NCI-H2196 (cell line): ENCODE measurements at regions not wholly inside any gene's neighbourhood (a gene's known extent, or its start where the extent isn't known, plus 50 kb on each side); places are given as distances from the start of the nearest gene placed in this dataset.
"Not testable (repeated sequence)": the region's sequence is repeated elsewhere in the genome, so short reads cannot be mapped to it uniquely, and the experiment has no call there.

ENCODE experiments used
- DNase-seq: peaks from one replicate; lab custom pipeline; 2025; ENCODE audit not compliant: unreplicated experiment; lab: John Stamatoyannopoulos, UW

DNA sequence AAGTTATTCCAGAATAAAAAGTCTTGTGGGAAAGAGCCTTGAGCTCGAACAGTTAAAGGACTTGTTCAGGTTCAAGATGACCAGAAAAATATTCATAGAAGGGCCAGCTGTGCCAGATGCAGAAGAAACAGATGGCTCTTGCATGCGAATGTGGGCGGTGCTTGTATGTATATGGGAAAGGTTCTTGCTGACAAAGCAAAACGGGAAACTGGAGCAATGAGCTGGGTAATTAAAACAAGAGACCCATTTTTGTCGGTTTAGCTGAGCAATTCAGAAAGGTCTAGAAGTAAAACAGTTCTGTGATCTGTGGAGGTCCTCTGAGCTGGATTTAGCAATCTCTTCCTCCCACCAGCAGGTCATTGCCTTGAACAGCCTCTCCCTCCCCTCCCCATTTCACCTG, 107.2 kb upstream of the MARK1 start:
- no peak for DNase-seq

DNA sequence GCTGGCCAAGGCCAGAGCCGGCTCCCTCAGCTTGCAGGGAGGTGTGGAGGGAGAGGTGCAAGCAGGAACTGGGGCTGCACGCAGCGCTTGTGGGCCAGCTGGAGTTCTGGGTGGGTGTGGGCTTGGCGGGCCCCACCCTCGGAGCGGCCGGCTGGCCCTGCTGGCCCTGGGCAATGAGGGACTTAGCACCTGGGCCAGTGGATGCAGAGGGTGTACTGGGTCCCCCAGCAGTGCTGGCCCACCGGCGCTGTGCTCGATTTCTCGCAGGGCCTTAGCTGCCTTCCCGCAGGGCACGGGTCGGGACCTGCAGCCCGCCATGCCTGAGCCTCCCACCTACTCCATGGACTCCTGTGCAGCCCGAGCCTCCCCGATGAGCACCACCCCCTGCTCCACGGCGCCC, 115.6 kb upstream of the MARK1 start:
- DNase-seq: not testable (repeated sequence)

DNA sequence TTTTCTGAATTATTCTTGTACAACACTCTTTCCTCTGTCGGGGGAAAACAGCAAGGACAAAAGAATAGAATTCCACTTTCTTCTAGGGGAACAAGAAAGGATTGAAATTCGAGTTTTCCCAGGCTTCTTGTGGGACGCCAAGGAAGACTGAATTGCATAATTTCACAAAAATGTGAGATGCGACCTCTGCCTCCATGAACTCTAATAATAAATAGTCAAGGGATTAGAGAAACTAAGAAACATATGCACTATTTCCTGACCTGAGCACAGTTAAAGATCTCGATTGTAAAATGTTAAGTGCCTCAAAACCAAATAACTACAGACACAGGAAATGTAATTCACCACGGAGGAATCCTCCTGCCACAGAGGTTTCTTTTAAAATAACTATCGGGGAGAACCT, 117.3 kb upstream of the MARK1 start:
- no peak for DNase-seq

DNA sequence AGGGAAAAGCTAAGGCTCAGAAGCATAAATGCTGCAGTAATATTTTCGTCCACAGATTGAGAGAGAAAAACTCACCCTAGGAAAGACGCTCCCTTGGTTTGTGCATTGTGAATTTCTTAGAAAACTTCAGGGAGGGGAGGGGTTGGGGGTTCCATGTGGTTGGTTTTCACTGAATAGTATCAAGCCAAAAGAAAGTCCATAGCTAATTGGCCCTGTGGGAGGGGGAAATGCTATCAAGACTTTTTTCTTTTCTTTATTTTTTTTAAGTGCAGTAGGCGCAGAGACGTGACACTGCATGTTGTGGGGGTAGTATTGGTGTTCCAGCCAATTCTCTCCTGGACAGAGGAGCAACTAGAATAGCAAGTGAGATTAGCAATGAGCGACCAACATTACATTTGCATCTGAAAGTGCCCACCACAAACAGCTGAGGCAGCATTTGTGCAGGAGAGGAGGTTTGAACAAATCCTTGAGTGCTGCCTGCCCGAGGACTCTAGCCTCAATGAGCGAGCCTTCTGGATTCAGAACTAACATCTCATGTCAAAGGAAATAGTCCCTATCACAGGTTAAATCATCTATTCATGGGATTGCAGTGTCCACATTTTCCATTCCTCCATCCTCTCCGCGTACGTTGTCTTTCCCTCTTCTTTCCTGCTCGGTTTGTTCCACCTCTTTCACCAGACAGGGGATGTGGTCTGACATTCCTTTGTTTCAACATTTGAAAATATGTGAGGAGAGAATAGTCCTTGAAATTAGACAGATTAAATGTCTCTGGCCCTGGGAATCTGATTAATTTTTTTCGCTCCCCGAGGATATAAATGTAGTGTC, 118.0 kb upstream of the MARK1 start:
- no peak for DNase-seq

DNA sequence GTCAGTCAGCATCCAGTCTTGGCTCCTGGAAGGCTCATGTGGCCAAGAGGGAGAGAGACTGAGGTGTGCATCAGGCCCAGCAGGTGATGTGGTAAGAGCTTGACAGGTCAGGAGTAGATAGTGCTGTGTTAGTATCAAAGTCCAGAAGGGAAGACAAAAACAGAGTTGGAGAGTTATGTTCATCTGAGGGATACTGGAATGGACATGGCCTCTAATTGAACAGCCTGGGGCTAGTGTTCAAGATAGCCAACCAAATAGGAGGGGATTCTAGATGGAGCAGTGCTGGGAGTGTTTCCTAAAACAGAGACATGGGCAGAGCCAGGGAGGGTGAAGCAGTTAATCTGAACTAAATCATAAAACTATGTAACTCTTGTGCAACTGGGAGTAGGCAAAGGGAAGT, 120.7 kb upstream of the MARK1 start:
- no peak for DNase-seq

DNA sequence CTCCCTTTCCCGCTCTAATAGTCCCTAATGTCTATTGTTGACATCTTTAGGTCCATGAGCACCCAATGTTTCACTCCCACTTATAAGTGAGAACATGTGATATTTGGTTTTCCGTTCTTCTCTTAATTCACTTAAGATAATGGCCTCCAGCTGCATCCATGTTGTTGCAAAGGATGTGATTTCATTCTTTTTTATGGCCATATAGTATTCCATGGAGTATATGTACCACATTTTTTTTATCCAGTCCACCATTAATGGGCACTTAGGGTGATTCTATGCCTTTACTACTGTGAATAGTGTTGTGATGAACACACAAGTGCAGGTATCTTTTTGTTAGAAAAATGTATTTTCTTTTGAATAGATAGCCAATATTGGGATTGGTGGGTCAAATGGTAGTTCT, 126.0 kb upstream of the RAB3GAP2 start:
- DNase-seq: no peak

DNA sequence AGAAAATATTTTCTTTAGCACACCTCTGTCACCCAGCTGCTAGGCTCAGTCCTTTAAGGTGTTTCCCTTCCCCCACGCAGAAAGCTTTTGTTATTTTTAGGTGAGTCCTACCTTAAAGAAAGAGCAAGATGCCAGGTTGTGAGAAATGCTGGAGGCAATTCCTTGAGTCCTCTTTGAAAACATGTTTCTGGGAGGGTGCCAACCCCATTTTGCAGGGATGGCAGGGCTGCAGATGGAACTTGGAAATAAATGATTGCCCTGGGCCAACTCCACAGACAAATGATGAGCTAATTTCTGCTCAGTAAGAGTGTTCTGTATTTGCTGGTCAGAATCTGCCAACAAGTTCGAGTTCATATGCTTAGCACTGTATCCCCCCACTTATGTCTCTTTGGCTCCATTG, 119.2 kb upstream of the RAB3GAP2 start:
- no peak for DNase-seq

DNA sequence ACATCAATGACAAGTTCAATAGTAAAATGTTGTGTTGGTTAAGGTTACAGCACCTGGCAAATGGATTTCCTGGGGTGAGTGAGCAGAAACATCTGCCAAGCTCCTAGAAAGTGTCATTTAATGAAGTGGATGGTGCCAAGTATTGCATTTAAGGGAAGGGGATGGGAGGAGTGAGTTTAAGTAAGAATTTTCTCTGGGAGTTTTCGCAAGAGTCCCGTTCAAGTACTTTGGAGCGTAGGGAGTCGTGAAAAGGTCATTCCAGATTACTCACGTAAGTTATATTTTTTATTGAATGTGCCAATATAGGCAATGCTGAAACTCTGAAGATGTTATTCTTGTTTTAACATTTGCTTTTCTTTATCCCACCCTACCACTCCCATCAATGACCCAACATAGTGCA, 117.4 kb upstream of the RAB3GAP2 start:
- DNase-seq: no peak

DNA sequence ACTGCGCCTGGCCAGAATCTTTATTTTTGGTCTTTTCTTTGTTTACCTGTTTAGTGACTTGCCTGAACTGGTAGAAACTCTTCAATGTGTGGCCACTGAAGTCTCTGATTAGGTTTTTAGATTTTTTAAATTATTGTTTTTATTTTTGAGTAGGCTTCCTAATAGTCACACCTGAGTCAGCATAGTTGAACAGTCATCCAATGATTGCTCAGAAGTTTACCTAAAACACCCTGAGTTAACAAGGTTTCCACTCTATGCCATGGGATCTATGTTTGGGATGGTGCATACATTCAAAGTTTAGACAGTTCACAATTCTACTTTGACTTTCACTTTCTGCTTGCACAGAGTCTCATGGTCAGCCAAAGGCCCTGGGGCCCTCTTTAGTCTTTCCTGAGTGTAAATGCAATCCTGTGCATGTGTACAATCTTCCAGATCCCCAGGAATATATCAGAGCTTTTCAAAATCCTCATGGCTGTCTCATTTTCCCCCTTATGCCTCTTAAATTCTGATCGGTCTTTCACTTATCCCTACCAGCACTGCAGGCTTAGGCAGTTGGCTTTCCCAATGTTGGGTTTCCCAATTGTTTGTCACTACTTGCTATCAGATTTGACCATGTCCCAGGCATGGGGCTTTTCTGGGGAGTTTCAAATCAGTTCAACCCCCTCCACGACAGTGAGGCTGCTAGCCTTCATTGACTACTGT, 114.4 kb upstream of the RAB3GAP2 start:
- no peak for DNase-seq

DNA sequence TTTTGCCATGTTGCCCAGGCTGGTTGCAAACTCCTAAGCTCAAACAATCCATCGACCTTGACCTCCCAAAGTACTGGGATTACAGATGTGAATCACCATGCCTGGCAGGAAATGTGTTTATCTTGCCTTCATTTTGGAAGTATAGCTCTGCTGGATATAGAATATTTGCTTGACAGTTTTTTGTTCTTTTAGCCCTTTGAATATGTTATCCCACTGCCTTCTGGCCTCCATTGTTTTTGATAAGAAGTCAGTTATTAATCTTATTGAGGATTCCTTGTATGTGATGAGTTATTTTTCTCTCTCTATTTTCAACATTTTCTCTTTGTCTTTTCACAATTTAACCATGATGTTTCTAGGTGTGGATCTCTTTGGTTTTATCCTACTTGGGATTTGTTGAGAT, 112.9 kb upstream of the RAB3GAP2 start:
- no peak for DNase-seq

DNA sequence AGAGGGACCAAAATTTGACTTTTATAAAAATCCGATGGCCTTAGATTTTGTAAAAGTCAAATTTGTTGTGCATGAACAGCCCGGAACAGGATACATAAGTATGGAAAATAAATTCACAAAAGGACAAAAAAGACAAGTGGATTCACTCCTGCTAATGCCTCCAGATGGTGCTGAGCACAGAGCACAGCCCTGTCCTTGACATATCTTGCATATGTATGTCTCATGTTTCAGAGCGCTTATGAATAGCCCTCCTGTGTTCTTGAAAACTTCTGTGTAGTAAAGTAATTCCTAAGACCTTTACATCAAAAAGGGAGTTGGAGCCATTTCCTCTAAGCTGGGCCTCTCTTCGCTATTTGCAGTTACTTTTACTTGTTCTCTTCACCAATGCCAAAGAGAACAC, 110.7 kb upstream of the RAB3GAP2 start:
- DNase-seq: no peak

DNA sequence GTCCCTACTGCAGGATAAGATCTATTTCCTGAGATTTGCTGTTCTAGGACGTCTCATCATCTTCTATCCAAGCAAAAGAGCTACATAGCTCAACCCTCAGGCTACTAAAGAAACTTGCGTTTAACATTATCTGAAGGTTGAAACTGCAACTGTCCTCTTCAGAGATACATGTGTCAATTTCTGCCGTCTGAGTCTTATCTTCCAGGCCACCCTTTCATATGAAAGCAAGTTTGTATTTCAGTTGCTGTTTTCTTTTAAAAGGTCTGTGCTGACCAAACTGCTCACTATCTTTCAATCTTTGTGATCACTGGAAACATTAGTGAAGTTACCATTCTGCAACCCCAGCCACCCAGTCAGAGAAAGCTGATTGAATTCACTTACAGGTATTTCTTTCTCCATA, 108.6 kb upstream of the RAB3GAP2 start:
- no peak for DNase-seq

DNA sequence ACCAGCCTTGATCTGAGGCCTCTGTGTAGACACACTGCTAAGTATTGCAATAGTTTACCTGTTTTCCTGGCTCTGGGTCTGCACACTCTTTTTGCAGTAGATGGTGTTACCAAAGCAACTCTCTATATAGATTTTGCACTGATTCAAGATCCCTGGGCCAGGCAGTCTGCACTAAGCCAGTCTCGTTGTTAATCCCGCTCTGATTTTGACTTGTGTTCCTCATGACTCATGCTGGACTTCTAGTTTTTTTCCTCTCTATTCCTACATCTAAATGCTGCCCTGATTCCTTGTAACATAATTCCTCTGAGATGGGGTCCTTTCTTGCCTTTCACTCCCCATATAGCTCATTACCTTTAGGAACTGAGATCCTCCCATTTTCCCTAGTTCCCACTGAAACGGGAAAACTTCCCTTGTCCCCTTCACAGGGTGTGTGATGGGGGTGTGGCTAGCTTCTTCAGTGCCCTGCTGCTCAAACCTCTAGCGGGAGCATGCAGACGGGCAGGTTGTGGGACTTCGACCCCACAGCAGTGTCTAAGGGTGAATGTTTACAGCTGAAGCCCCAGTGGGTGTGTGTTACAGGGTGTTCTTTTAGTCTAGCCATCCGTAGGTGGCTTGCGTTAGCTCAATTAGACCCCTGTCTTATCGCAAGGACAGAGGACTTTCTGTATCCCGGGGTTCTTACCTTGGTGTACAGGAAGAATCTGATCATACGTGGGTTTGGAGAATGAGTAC, 106.5 kb upstream of the RAB3GAP2 start:
- no peak for DNase-seq

DNA sequence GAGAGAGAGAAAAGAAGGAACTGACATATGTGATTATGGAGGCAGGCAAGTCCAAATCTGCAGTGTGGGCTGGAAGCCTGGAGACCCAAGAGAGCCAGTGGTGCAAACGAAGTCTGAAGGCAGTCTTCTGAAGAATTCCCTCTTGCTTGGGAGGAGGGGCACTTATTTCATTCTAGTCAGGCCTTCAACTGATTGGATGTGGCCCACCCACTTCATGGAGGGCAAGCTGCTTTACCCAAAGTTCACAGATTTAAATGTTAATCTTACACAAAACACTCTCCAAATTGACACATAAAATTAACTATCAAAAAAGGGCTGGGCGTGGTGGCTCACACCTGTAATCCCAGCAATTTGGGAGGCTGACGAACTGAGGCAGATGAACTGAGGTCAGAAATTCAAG, 103.5 kb upstream of the RAB3GAP2 start:
- no peak for DNase-seq

DNA sequence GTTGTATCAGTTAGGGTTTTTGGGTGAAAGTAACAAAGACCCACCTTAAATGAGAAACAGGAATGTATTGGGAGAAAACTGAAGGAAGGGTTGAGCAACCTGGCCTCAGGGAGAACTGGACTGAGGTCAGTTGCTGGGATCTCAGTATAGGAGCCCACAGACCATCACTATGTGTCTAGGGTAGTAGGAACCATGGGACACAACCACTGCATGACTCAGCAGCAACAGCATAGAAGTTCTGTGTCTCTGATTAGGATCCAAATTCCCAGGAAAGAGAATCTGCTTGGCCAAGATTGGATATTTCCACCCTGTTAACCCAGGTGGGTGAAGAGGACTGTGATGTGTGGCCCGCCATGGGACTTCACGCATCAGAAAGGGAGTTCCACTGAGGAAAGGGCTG, 102.2 kb upstream of the RAB3GAP2 start:
- no peak for DNase-seq

DNA sequence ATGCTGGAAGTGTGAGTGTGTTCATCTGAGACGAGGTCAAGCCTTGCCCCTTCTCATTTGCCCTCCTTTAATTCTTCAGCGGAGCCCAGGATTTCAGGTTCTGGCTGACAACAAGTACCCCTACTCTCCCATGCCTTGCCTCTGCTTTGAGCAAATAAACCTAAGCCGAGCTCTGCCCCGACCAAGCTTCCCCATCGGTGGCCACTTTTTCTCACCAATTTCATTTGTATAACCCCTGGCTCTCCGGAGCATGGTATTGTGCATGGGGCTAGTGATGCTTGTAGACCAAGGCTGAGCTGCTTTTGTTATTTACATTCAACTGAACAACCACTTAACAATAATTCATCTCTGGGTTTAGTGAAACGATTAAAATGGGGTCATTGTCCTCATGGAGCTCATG, 100.2 kb upstream of the RAB3GAP2 start:
- no peak for DNase-seq

DNA sequence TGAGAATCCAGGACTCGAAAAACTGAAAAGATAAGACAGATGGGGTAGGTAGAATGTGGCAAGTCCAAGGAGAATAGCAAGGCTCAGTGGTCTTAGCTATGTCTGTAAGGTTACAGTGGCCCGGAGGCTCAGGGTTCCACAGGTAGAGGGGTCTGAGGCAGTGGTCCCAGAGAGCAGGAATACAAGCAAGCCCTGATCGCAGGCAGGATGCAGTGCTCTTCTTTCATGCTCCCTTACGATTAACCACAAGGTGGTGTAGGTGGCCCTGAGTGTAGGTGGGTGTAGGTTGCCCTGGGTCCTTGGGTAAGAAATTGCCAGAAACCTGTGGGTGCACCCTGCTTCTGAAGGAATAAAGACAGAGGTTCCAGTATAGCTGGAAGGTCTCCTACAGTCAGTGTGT, 99.1 kb upstream of the RAB3GAP2 start:
- DNase-seq: no peak

DNA sequence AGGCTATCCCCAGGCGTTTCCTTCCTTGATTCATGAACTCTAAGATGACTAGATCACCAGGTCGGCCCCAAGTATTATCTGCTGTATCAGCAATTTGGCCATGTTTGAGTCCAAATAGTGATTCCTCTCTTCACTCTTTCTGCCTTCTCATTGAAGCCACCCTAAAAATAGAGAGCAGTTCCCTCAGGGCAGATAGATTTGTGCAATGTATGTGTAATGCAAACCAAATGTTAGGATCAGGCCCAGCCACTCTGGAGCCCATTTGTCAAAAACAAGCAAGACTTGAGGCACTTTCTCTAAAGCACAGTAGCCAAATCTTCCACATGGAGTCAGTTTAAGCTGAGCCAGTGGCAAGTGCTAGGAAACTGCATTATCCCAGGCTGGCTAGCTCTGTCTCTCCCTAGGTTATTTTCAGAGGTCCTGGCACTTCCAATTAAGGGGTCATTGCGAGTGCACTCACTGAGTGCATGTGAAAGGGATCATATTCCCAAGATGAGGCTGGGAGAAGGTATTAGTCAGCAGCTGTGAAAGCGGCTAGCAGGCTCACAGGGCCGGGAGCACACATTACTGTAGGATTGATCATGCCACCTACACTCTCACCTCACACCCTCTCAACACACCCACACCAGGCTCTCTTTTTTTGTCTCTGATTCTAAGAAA, 97.9 kb upstream of the RAB3GAP2 start:
- DNase-seq: no peak

DNA sequence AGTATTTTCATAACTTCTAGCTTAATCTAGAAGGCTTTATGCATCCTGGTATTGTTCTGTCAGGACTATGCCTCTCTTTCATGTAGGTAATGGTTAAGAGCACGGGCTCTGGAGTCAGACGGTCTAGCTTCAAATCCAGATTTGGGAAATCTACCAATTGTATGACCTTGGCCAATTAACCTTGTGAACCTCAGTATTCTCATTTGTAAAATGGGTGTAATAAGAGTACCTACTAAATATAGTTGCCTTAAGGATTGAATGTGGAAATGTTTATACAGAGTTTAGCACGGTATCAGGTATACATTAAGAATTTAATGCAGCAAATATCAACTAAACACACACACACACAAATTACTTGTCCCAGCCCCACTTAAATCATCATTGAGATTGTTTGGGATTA, 97.3 kb upstream of the RAB3GAP2 start:
- no peak for DNase-seq

DNA sequence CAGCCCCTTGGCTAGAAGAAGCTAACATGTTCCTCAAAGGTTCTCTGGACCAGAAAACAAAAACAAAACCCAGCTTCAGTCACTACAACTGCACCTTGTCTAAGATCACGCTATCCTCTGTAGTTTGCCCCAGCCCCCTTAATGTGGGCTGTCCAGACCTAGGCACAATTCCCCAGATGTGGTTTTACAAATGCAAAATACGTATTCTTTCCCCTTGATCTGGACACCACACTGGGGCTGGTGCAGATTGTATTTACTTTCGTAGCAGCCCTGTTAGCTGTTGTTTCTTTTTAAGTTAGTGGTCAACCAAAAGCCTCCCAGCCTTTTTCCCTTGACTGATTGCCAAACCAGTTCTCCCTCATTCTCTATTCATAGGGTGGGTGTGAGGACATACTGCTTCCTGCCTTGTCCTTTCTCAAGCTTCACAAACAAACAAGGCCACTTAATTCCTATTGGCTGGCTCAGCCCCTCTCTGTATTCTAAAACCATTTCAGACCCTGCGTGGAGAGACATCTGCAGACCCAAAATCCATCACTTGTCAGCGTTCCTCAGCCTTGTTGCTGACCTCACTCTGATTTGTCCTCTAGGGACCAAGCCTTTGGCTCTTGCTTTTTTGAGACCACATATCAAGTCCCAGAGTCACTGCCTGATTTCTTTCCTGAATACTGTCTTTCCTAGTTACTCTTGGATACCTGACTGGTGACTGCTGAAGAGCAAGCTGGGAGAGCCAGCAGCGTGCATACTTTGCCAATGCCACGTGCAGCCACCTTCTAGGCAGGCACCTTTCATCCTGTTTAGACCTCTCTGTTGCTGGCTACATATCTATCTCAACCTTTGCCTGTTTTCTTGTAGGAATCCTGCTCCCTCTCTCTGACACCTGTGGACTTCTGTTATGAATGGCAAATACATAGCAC, 96.4 kb upstream of the RAB3GAP2 start:
- DNase-seq: no peak

DNA sequence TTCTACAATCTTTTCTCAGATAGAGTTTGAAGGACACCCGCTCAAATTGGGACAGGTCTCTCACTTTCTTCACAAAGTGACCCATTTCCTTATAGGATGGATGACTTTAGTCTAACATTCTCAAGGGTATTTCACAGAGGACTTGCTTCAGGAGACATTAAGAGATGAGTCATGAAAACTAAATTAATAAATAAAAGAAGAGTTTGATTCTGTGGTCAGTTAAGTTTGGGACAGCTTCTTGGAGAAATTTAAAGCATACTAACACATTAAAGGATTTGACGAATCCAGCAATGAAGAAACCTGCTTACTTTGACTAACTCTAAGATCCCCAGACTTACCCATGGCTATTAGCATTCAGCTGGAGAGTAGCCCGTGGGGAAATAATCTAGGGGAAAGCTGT, 95.6 kb upstream of the RAB3GAP2 start:
- DNase-seq: no peak
